ENCODE measurements at regions not wholly inside any gene's neighbourhood (a gene's known extent, or its start where the extent isn't known, plus 50 kb on each side); places are given as distances from the start of the nearest gene placed in this dataset.
"Not testable (repeated sequence)": the region's sequence is repeated elsewhere in the genome, so short reads cannot be mapped to it uniquely, and the experiment has no call there.

- no peak for DNase-seq
These were observed 610.4 kb upstream of the ADGRB3 start for GRCh38 chr6:68024570-68025269.

GRCh38 chr6:68022968-68023367 lies 612.1 kb upstream of the ADGRB3 start:
- not testable (repeated sequence) for DNase-seq

- no peak for DNase-seq
These were observed 621.1 kb upstream of the ADGRB3 start for GRCh38 chr6:68013780-68014515.

- no peak for DNase-seq
These were observed 622.3 kb upstream of the ADGRB3 start for GRCh38 chr6:68012822-68013221.

- no peak for DNase-seq
These were observed 624.1 kb upstream of the ADGRB3 start for GRCh38 chr6:68010936-68011335.

GRCh38 chr6:68008445-68008844 lies 626.6 kb upstream of the ADGRB3 start:
- no peak for DNase-seq

- DNase-seq: no peak
These were observed 627.4 kb upstream of the ADGRB3 start for GRCh38 chr6:68007717-68008116.

GRCh38 chr6:67986694-67987232 lies 648.3 kb upstream of the ADGRB3 start:
- no peak for DNase-seq

- no peak for DNase-seq
These were observed 658.6 kb upstream of the ADGRB3 start for GRCh38 chr6:67976486-67976885.

GRCh38 chr6:67974931-67975330 lies 660.2 kb upstream of the ADGRB3 start:
- DNase-seq: no peak

- DNase-seq: no peak
These were observed 663.3 kb upstream of the ADGRB3 start for GRCh38 chr6:67971812-67972211.

GRCh38 chr6:67966830-67967229 lies 668.3 kb upstream of the ADGRB3 start:
- DNase-seq: no peak

- no peak for DNase-seq
These were observed 678.7 kb upstream of the ADGRB3 start for GRCh38 chr6:67956352-67956751.

GRCh38 chr6:67952948-67953347 lies 682.1 kb upstream of the ADGRB3 start:
- no peak for DNase-seq

- DNase-seq: no peak
These were observed 683.0 kb upstream of the ADGRB3 start for GRCh38 chr6:67952121-67952520.

- DNase-seq: not testable (repeated sequence)
These were observed 687.3 kb upstream of the ADGRB3 start for GRCh38 chr6:67947762-67948161.

GRCh38 chr6:67935976-67936477 lies 699.1 kb upstream of the ADGRB3 start:
- no peak for DNase-seq

- DNase-seq: no peak
These were observed 701.8 kb upstream of the ADGRB3 start for GRCh38 chr6:67933278-67933677.

GRCh38 chr6:67922588-67922987 lies 712.5 kb upstream of the ADGRB3 start:
- DNase-seq: not testable (repeated sequence)

GRCh38 chr6:67920040-67920439 lies 715.0 kb upstream of the ADGRB3 start:
- not testable (repeated sequence) for DNase-seq

- DNase-seq: no peak
These were observed 718.7 kb upstream of the ADGRB3 start for GRCh38 chr6:67916399-67916798.

- DNase-seq: no peak
These were observed 720.7 kb upstream of the ADGRB3 start for GRCh38 chr6:67914419-67914818.

- DNase-seq: no peak
These were observed 725.7 kb upstream of the ADGRB3 start for GRCh38 chr6:67909354-67909753.

All from anterior cingulate cortex (tissue), 58 donors.